Activated CD8-positive, alpha-beta memory T cell treated with anti-CD3 and anti-CD28 coated beads, Interleukin-2, amount 50 U/mL, for 4 hours (primary cell): ENCODE measurements at regions not wholly inside any gene's neighbourhood (a gene's known extent, or its start where the extent isn't known, plus 50 kb on each side); places are given as distances from the start of the nearest gene placed in this dataset.
"Not testable (repeated sequence)": the region's sequence is repeated elsewhere in the genome, so short reads cannot be mapped to it uniquely, and the experiment has no call there.

Experiments
- DNase-seq: peaks from one replicate; pipeline ENCODE4 v3.0.0-alpha.2; 2020

DNA sequence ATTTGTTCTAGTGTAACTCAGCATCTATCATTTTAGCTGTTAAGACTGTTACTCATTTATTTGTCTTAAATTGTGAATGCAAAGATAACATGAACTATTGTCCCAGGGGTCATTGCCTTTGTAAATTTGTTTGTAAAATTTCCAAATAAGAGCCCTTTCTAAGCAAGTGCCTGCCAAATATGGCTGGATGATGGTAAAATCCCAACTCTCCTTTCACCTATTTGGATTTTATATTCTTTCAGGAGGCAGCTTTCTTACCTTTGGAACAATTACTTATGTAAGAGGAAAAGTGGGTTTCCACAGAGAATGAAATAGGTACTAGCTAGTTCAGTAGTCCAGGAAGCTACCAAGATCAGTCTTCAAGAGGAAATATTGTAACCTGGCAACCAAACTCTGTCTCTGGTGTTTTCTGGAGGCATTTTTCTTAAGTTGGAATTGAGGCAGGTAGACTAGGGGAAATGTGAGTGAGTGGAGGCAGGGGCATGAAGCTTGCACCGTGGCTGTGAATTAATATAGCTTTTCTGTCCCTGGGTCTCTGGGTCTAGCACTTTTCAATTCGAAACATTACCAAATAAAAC, 88.5 kb upstream of the XIST start:
- no peak for DNase-seq

DNA sequence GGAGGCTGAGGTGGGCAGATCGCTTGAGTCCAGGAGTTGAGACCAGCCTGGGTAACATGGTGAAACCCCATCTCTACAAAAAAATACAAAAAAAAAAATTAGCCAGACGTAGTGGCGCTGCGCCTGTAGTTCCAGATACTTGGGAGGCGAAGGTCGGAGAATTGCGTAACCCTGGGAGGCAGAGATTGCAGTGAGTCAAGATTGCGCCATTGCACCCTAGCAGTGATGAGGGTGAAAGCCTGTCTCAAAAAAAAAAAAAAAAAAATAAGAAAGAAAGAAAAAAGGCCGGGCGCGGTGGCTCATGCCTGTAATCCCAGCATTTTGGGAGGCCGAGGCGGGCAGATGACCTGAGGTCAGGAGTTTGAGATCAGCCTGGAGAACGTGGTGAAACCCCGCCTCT, 85.3 kb upstream of the XIST start:
- not testable (repeated sequence) for DNase-seq

DNA sequence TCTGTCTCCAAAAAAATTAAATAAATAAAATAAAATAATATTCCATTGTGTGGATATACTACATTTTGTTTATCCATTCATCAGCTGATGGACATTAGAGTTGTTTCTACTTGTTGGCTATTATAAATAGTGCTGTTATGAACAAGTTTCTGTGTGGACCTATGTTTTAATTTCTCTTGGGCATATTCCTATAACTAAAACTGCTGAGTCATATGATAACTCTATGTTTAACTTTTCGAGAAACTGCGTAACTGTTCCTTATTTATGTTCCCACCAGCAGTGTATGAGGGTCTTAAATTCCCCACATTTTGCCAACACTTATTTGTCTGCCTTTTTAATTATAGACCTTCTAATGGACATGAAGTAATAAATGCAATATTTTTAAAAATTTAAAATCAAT, 80.0 kb upstream of the XIST start:
- DNase-seq = no peak

DNA sequence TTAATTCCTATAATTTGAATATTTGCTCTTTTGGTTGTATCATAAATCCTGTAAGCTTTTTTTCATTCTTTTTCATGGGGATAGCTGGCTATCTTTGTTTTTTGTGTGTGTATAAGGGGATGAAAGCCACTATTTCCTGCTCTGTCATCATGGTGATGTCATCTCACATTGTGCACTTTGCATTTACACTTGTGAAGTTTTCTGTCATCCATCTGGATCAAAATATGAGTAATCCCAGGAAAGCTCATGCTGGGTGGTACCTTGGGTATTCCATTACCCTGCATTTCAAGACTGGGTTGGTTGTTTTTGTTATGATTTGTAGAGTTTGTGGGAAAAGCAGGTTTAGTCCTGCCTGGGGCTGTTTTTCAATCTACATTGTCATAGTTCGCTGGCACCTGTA, 77.8 kb upstream of the XIST start:
- no peak for DNase-seq

DNA sequence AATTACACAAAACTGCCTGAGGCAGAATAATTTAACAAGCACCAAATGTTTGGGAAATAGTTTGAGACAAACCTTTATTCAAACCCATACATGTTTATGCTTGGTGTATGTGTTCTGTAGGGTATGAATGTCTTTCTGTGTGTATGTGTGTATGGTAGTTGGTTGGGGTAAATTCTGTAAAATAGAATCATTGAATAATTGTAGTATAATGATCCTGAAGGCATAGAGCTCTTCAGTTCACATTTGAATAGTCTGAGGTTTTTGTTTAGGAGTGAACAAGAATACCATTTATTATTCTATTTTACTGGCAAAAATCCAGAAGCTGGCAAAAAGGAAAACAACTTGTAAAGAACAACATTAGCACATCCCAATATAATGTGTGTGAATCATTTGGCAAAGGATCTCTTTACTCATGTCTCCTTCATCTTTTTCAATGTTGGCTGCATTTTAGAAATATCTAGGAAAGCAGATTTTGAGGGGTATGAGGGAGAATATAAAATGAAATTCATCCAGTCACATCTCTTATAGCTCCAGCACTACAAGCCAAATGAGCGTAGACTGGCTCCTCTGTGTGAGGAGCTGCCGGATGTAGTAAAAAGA, 70.4 kb upstream of the XIST start:
- no peak for DNase-seq

DNA sequence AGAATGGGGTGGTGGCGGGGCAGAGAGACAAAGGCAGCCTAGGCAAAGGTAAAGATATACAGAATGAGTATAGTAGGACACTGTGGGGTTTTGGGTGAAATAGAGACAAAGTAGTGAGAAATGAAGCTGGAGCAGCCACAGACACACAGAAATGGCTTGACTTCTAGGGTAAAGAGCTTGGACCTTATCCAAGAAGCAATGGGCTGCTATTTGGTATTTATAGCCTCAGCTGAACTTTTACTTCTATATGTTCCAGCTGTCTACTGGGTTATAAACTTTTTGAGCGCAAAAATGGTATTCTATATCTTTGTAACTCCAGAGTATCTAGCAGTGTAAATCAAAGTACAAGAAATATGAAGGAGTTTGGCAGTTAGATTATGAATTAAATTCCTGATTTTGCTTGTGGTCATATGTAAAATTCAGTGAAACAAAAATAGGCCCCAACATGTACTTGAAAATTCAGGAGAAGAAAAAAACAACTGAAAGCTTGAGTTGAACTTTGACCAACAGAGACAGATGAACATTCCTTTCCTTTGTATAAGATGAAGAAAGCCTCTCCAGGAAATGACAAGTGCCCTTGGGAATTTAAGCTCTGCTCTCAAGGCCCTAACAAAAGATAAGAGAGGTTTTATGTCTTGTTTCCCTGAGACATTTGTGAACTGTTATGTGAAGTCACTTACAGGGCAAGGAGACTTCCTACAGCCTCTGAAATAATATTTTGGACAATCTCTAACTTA, 64.6 kb upstream of the XIST start:
- no peak for DNase-seq

DNA sequence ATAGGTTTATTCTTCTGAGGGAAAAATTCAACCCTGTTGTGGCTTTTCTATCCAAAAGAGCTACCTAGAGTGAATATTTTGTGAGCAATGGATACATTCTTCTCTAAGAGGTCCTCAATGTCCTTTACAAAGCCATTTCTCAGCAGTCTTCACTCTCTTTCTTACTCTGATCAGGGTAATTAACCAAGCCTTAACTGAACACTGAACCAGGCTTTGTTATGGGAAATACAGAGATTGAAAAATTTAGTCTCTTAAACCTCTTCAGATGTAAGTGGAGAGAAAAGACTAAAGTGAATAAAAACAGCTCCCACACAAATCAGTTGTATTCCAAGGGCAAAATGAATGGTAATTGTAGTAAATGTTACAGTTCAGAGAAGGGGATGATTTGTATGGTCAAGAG, 64.0 kb upstream of the XIST start:
- DNase-seq = no peak

DNA sequence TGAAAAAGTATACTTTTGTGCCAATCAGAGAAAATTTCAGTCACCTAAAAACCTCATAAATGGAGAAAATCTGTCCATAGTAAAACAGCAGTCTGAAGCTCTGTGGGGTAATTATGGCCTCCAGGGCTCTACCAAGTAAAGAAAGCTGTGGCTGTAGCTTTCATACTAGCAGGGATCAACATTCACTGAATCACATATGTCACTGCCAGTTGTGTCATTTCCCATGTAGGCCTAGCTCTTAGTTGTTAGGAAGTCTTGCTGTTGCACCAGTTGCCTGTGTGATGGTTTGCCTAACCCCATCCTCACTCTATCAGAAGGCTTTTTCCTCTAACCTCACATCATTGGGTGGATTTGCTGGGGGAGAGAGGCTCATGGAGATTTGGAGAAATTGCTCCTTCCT, 62.3 kb upstream of the XIST start:
- DNase-seq = not testable (repeated sequence)

DNA sequence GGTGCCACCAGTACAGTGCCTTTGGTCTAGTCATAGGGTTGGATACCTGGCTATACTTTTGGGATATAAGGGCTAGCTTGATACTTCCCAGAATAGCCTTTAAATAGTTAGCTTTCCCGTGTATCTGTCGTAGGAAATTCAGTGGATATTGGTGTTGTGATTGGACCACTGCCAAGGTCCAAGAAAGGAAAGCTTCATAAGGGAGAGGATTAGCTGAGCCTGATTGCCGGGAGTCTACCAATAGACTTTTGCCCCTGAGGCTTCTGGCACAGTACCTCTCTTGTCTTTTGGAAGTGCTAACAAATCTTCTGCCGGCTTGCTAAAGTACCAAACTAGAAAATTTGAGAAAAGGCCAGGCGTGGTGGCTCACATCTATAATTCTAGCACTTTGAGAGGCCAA, 61.1 kb upstream of the XIST start:
- DNase-seq = no peak

DNA sequence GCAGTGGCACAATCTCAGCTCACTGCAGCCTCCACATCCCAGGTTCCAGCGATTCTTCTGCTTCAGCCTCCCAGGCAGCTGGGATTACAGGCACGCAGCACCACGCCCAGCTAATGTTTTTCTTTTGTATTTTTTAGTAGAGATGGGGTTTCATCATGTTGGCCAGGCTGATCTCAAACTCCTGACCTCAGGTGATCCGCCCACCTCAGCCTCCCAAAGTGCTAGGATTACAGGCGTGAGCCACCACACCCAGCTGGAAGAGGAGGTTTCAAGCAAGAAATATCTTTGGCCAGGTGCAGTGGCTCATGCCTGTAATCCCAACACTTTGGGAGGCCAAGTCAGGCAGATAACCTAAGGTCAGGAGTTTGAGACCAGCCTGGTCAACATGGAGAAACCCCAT, 59.4 kb upstream of the XIST start:
- DNase-seq = not testable (repeated sequence)

DNA sequence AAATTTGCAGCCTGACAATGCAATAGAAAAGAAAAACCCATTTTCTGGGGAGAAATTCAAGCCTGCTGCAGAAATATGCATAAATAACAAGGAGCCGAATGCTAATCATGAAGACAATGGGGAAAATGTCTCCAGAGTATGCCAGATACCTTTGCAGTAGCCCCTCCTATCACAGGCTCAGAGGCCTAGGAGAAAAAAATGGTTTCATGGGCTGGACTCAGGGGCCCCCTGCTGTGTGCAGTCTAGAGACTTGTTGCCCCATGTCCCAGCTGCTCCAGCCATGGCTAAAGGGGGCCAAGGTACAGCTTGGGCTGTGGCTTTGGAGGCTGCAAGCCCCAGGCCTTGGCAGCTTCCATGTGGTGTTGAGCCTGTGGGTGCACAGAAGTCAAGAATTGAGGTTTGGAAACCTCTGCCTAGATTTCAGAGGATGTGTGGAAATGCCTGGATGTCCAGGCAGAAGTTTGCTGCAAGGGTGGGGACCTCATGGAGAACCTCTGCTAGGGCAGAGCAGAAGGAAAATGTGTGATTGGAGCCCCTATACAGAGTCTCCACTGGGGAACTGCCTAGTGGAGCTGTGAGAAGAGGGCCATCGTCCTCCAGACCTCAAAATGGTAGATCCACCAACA, 53.3 kb upstream of the XIST start:
- not testable (repeated sequence) for DNase-seq

DNA sequence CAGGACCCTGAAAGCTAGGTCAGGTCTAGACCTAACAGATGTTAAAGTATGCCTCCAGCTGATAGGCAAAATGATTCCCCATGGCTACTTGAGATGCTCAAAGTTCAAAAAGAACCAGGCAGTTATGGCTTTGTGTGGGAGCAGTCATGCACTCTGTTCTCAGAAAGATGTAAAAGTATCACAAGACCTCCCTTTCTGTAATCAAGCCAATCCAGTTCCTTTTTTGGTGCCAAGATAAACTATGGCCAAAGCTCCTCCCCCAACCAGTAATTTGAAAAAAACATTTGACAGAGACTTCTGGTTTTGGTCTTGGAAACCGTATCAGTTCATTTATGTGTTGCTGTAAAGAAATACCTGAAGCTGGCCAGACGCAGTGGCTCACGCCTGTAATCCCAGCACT, 51.4 kb upstream of the XIST start:
- no peak for DNase-seq
